ENCODE measurements at regions not wholly inside any gene's neighbourhood (a gene's known extent, or its start where the extent isn't known, plus 50 kb on each side); places are given as distances from the start of the nearest gene placed in this dataset.

- DNase-seq: no peak
- 86 to 91% methylated on average over 3 of the region's 3 CpGs for WGBS, 2 donors
- intact Hi-C loops (cut with DNase I): no loop called here
- Histone ChIP-seq H3K4me1 (no peaks in the 10 kb centered on the region), H3K36me3 (no peaks in the 10 kb centered on the region), H3K4me3 (replicated peaks in 1 of 3) (no peak overlapping the region), H3K9me3 (no peaks in the 10 kb centered on the region), H3K27ac (no peak overlapping the region), H3K27me3 (no peaks in the 10 kb centered on the region)
- no peak for TF ChIP-seq POLR2A (IDR thresholded peaks at IDR 0.05)
- no peak for TF ChIP-seq CTCF (IDR thresholded peaks at IDR 0.05)
Observed at GRCh38 chr14:39807271-39807670, 375.0 kb upstream of the FBXO33 start.

- no peak for TF ChIP-seq CTCF (IDR thresholded peaks at IDR 0.05)
- TF ChIP-seq POLR2A (IDR thresholded peaks at IDR 0.05): no peak
- DNase-seq: no peak
- no peak overlapping the region for H3K4me3 ChIP-seq (replicated peaks in 1 of 3)
- H3K27me3 ChIP-seq: no peaks in the 10 kb centered on the region
- no peaks in the 10 kb centered on the region for H3K36me3 ChIP-seq
- no peaks in the 10 kb centered on the region for H3K4me1 ChIP-seq
- WGBS, 2 donors: 47 to 55% methylated on average over 1 of the region's 1 CpG
- intact Hi-C loops (cut with DNase I): no loop called here
- no peaks in the 10 kb centered on the region for H3K9me3 ChIP-seq
- H3K27ac ChIP-seq: no peak overlapping the region
Observed at GRCh38 chr14:39784461-39784860, 352.2 kb upstream of the FBXO33 start.

GRCh38 chr14:39781466-39781865 lies 349.2 kb upstream of the FBXO33 start:
- no peaks in the 10 kb centered on the region for H3K9me3 ChIP-seq
- H3K27ac ChIP-seq: no peak overlapping the region
- H3K36me3 ChIP-seq: no peaks in the 10 kb centered on the region
- H3K27me3 ChIP-seq: no peaks in the 10 kb centered on the region
- WGBS, 2 donors: 76 to 83% methylated on average over 5 of the region's 5 CpGs
- H3K4me1 ChIP-seq: no peaks in the 10 kb centered on the region
- no peak for DNase-seq
- TF ChIP-seq CTCF (IDR thresholded peaks at IDR 0.05): no peak
- no peak for TF ChIP-seq POLR2A (IDR thresholded peaks at IDR 0.05)
- H3K4me3 ChIP-seq (replicated peaks in 1 of 3): no peak overlapping the region
- intact Hi-C loops (cut with DNase I): no loop called here

- H3K9me3 ChIP-seq: no peaks in the 10 kb centered on the region
- 23 to 38% methylated on average over 2 of the region's 2 CpGs for WGBS, 2 donors
- H3K4me3 ChIP-seq (replicated peaks in 1 of 3): no peak overlapping the region
- peak; percentile 28 to 42 for DNase-seq
- H3K27ac ChIP-seq: no peak overlapping the region
- intact Hi-C loops (cut with DNase I): no loop called here
- no peaks in the 10 kb centered on the region for H3K36me3 ChIP-seq
- H3K4me1 ChIP-seq: no peaks in the 10 kb centered on the region
- no peaks in the 10 kb centered on the region for H3K27me3 ChIP-seq
- no peak for TF ChIP-seq CTCF (IDR thresholded peaks at IDR 0.05)
- TF ChIP-seq POLR2A (IDR thresholded peaks at IDR 0.05): no peak
Observed at GRCh38 chr14:39773387-39774126, 341.3 kb upstream of the FBXO33 start.

GRCh38 chr14:39772627-39773026 lies 340.4 kb upstream of the FBXO33 start:
- Histone ChIP-seq H3K27me3 (no peaks in the 10 kb centered on the region), H3K4me1 (peaks cover 0 to 9% of the 10 kb centered on the region in 2 donors), H3K9me3 (no peaks in the 10 kb centered on the region), H3K27ac (no peak overlapping the region), H3K36me3 (no peaks in the 10 kb centered on the region), H3K4me3 (replicated peaks in 1 of 3) (no peak overlapping the region)
- no peak for TF ChIP-seq CTCF (IDR thresholded peaks at IDR 0.05)
- TF ChIP-seq POLR2A (IDR thresholded peaks at IDR 0.05): no peak
- DNase-seq: no peak
- 31 to 42% methylated on average over 1 of the region's 1 CpG for WGBS, 2 donors
- intact Hi-C loops (cut with DNase I): no loop called here
